C4-2B (cell line): ENCODE measurements at regions not wholly inside any gene's neighbourhood (a gene's known extent, or its start where the extent isn't known, plus 50 kb on each side); places are given as distances from the start of the nearest gene placed in this dataset.

Experiments
- ZFX ChIP-seq: fragments of 450-650 bp; IDR thresholded peaks from 2 replicates; pipeline ENCODE4 v1.6.1; 2017
- TF ChIP-seq, protein P1 (sequence below): fragments of 450-650 bp; conservative IDR thresholded peaks from 2 replicates; pipeline ENCODE4 v1.5.1; 2017; ENCODE audit warnings: mild to moderate bottlenecking

DNA sequence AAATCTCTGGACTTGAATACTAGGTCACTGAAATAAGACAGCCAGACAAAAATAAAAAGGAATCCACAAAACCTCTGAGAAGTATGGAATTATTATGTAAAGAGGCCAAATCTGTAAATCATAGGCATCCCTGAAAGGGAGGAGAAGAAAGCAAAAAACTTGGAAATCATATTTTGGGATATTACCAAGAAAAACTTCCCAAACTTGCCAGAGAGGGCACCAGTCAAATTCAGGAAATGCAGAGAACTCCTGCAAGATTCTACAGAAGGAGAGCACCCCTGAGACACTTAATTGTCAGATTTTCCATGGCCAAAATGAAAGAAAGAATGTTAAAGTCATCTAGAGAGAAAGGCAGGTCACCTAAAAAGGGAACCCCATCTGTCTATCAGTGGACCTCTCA is 862.3 kb upstream of the PRMT6 start:
- TF ChIP-seq, protein P1, sequence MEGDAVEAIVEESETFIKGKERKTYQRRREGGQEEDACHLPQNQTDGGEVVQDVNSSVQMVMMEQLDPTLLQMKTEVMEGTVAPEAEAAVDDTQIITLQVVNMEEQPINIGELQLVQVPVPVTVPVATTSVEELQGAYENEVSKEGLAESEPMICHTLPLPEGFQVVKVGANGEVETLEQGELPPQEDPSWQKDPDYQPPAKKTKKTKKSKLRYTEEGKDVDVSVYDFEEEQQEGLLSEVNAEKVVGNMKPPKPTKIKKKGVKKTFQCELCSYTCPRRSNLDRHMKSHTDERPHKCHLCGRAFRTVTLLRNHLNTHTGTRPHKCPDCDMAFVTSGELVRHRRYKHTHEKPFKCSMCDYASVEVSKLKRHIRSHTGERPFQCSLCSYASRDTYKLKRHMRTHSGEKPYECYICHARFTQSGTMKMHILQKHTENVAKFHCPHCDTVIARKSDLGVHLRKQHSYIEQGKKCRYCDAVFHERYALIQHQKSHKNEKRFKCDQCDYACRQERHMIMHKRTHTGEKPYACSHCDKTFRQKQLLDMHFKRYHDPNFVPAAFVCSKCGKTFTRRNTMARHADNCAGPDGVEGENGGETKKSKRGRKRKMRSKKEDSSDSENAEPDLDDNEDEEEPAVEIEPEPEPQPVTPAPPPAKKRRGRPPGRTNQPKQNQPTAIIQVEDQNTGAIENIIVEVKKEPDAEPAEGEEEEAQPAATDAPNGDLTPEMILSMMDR: peak; percentile 34
- no peak for TF ChIP-seq ZFX
